Panc1 (cell line): ENCODE measurements at regions not wholly inside any gene's neighbourhood (a gene's known extent, or its start where the extent isn't known, plus 50 kb on each side); places are given as distances from the start of the nearest gene placed in this dataset.

Source experiments
- CTCF ChIP-seq: fragments of 450-650 bp; IDR thresholded peaks from 2 replicates; pipeline ENCODE4 v1.5.1; 2017; ENCODE audit warnings: mild to moderate bottlenecking
- TF ChIP-seq, protein P1 (sequence below), 2 experiments: IDR thresholded peaks; 2 replicates each; pipeline ENCODE4 v1.6.1; 2011 to 2012; ENCODE audit warnings: low read depth in 2 of 2, control low read depth in 1 of 2, low read length in 1 of 2, mild to moderate bottlenecking in 1 of 2, moderate library complexity in 1 of 2; ENCODE audit not compliant: insufficient read depth in 1 of 2

DNA sequence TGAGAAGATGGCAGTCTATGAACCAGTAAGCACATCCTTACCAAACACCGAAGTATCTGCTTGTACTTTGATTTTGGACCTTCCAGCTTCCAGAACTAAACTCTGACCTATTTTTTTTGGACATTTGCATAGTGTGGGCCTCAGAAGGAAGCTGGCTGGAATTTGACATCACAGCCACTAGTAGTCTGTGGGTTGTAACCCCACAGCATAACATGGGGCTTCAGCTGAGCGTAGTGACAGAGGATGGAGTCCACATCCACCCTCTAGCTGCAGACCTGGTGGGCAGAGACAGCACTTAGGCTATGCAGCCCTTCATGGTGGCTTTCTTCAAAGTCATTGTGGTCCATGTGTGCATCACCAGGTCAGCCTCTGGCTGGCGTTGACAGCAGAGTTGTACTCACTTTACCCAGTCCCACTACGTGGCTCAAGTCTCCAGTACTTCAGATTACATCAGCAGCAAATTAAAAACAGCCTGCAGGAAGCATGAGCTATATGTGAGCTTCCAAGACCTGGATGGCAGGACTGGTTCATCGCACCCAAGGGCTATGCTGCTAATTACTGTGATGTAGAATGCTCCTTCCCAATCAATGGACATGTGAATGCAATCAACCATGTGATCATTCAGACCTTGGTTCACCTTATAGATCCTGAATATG, 58.6 kb upstream of the VPREB1 start:
- TF ChIP-seq CTCF = no peak
- TF ChIP-seq, protein P1, sequence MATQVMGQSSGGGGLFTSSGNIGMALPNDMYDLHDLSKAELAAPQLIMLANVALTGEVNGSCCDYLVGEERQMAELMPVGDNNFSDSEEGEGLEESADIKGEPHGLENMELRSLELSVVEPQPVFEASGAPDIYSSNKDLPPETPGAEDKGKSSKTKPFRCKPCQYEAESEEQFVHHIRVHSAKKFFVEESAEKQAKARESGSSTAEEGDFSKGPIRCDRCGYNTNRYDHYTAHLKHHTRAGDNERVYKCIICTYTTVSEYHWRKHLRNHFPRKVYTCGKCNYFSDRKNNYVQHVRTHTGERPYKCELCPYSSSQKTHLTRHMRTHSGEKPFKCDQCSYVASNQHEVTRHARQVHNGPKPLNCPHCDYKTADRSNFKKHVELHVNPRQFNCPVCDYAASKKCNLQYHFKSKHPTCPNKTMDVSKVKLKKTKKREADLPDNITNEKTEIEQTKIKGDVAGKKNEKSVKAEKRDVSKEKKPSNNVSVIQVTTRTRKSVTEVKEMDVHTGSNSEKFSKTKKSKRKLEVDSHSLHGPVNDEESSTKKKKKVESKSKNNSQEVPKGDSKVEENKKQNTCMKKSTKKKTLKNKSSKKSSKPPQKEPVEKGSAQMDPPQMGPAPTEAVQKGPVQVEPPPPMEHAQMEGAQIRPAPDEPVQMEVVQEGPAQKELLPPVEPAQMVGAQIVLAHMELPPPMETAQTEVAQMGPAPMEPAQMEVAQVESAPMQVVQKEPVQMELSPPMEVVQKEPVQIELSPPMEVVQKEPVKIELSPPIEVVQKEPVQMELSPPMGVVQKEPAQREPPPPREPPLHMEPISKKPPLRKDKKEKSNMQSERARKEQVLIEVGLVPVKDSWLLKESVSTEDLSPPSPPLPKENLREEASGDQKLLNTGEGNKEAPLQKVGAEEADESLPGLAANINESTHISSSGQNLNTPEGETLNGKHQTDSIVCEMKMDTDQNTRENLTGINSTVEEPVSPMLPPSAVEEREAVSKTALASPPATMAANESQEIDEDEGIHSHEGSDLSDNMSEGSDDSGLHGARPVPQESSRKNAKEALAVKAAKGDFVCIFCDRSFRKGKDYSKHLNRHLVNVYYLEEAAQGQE (IDR thresholded peaks at IDR 0.05; ENCODE audit: insufficient read depth in 1 of 2, low read depth in 2 of 2, low read length in 1 of 2) = no peak
